ENCODE measurements at regions not wholly inside any gene's neighbourhood (a gene's known extent, or its start where the extent isn't known, plus 50 kb on each side); places are given as distances from the start of the nearest gene placed in this dataset.

DNA sequence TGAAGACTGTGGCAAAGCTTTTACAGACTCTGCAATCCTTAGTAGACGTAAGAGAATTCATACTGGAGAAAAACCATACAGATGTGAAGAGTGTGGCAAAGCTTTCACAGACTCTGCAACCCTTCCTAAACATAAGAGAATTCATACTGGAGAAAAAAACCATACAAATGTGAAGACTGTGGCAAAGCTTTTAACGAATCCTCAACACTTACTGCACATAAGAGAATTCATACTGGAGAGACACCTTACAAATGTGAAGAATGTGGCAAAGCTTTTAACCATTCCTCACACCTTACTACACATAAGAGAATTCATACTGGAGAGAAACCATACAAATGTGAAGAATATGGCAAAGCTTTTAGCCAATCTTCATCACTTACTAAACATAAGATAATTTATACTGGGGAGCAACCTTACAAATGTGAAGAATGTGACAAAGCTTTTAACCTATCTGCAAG is 50.1 kb upstream of the ZNF98 start:
- TF ChIP-seq, protein P1, sequence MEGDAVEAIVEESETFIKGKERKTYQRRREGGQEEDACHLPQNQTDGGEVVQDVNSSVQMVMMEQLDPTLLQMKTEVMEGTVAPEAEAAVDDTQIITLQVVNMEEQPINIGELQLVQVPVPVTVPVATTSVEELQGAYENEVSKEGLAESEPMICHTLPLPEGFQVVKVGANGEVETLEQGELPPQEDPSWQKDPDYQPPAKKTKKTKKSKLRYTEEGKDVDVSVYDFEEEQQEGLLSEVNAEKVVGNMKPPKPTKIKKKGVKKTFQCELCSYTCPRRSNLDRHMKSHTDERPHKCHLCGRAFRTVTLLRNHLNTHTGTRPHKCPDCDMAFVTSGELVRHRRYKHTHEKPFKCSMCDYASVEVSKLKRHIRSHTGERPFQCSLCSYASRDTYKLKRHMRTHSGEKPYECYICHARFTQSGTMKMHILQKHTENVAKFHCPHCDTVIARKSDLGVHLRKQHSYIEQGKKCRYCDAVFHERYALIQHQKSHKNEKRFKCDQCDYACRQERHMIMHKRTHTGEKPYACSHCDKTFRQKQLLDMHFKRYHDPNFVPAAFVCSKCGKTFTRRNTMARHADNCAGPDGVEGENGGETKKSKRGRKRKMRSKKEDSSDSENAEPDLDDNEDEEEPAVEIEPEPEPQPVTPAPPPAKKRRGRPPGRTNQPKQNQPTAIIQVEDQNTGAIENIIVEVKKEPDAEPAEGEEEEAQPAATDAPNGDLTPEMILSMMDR (IDR thresholded peaks at IDR 0.05 in 8 of 11, conservative IDR thresholded peaks at IDR 0.05 in 3 of 11): no peak
- TF ChIP-seq POLR2A (IDR thresholded peaks at IDR 0.05): no peak

Data from spleen (tissue), 7 donors.